ENCODE measurements at regions not wholly inside any gene's neighbourhood (a gene's known extent, or its start where the extent isn't known, plus 50 kb on each side); places are given as distances from the start of the nearest gene placed in this dataset.

- 60% methylated on average over 1 of the region's 3 CpGs for WGBS (ENCODE audit: low lambda C conversion rate)
- H4K20me1 ChIP-seq (ENCODE audit: insufficient read depth), result no peaks in the 10 kb centered on the region
- H3K4me1 ChIP-seq (ENCODE audit: control insufficient read depth in 1 of 2, insufficient read depth in 2 of 2, low read depth in 1 of 2, low read length in 1 of 2), result peaks cover 0 to 3% of the 10 kb centered on the region in 2 experiments; a peak in 1 of 4 replicates
- H3K36me3 ChIP-seq (replicated peaks in 1 of 2; ENCODE audit: control insufficient read depth in 1 of 2, insufficient read depth in 2 of 2, low read length in 1 of 2), result no peaks in the 10 kb centered on the region
- no peak overlapping the region for H3K4me3 ChIP-seq (ENCODE audit: low read depth in 2 of 2, low read length in 1 of 2)
- no peaks in the 10 kb centered on the region for H3F3A ChIP-seq (replicated peaks; ENCODE audit: insufficient read depth)
- no peaks in the 10 kb centered on the region for H3K27me3 ChIP-seq (ENCODE audit: insufficient read depth)
- H3K27ac ChIP-seq (ENCODE audit: low read depth in 2 of 2, low read length in 1 of 2), result no peak overlapping the region
- H3K79me2 ChIP-seq (ENCODE audit: insufficient read depth), result no peaks in the 10 kb centered on the region
- DNase-seq, result no peak
- ChIA-PET CTCF (interaction anchor here (0.9 to 1.1 kb wide), 3 partner anchors 8 to 583 kb away, joined by 3 read pairs; partner anchors contain the start of gene TBX3), POLR2A (no interaction called here)
- H2AFZ ChIP-seq (ENCODE audit: low read depth), result no peak overlapping the region
- H3K4me2 ChIP-seq, result no peak overlapping the region
- no peak overlapping the region for H3K9ac ChIP-seq
- TF ChIP-seq ELF1 (IDR thresholded peaks at IDR 0.05), result no peak
- no peak for TF ChIP-seq EP300 (IDR thresholded peaks at IDR 0.05; ENCODE audit: borderline replicate concordance in 1 of 2, low read depth in 1 of 2, low read length in 1 of 2)
- TF ChIP-seq MAX (IDR thresholded peaks at IDR 0.05; ENCODE audit: low read depth), result no peak
- no peak for TF ChIP-seq RXRA (IDR thresholded peaks at IDR 0.05; ENCODE audit: borderline replicate concordance, low read depth)
- TF ChIP-seq EZH2phosphoT487 (IDR thresholded peaks at IDR 0.05; ENCODE audit: borderline replicate concordance, low read depth), result no peak
- TF ChIP-seq YY1 (IDR thresholded peaks at IDR 0.05; ENCODE audit: low read depth), result no peak
- TF ChIP-seq CHD2 (IDR thresholded peaks at IDR 0.05; ENCODE audit: low read length, partially characterized antibody), result no peak
- TF ChIP-seq MEF2A (IDR thresholded peaks at IDR 0.05; ENCODE audit: borderline replicate concordance, low read depth), result no peak
- TF ChIP-seq SMC3 (IDR thresholded peaks at IDR 0.05; ENCODE audit: low read depth, low read length), result no peak
- TF ChIP-seq POLR2AphosphoS5 (IDR thresholded peaks at IDR 0.05; ENCODE audit: low read depth, low read length), result no peak
- TF ChIP-seq, protein P1, sequence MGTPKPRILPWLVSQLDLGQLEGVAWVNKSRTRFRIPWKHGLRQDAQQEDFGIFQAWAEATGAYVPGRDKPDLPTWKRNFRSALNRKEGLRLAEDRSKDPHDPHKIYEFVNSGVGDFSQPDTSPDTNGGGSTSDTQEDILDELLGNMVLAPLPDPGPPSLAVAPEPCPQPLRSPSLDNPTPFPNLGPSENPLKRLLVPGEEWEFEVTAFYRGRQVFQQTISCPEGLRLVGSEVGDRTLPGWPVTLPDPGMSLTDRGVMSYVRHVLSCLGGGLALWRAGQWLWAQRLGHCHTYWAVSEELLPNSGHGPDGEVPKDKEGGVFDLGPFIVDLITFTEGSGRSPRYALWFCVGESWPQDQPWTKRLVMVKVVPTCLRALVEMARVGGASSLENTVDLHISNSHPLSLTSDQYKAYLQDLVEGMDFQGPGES (IDR thresholded peaks at IDR 0.05; ENCODE audit: low read depth, low read length), result no peak
- TF ChIP-seq, protein P2, sequence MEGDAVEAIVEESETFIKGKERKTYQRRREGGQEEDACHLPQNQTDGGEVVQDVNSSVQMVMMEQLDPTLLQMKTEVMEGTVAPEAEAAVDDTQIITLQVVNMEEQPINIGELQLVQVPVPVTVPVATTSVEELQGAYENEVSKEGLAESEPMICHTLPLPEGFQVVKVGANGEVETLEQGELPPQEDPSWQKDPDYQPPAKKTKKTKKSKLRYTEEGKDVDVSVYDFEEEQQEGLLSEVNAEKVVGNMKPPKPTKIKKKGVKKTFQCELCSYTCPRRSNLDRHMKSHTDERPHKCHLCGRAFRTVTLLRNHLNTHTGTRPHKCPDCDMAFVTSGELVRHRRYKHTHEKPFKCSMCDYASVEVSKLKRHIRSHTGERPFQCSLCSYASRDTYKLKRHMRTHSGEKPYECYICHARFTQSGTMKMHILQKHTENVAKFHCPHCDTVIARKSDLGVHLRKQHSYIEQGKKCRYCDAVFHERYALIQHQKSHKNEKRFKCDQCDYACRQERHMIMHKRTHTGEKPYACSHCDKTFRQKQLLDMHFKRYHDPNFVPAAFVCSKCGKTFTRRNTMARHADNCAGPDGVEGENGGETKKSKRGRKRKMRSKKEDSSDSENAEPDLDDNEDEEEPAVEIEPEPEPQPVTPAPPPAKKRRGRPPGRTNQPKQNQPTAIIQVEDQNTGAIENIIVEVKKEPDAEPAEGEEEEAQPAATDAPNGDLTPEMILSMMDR (IDR thresholded peaks at IDR 0.05), result no peak
- no peak for TF ChIP-seq TEAD4 (IDR thresholded peaks at IDR 0.05; ENCODE audit: borderline replicate concordance, insufficient read depth)
- TF ChIP-seq RCOR1 (IDR thresholded peaks at IDR 0.05; ENCODE audit: low read length), result no peak
- no peak for TF ChIP-seq GABPA (IDR thresholded peaks at IDR 0.05; ENCODE audit: low read depth)
- TF ChIP-seq REST (IDR thresholded peaks at IDR 0.05; ENCODE audit: low read depth, low read length), result no peak
- no peak for TF ChIP-seq GATA2 (CRISPR knock-in tag; IDR thresholded peaks at IDR 0.05)
- no peaks in the 10 kb centered on the region for H3K9me3 ChIP-seq
- no peaks in the 10 kb centered on the region for H3K9me2 ChIP-seq
These were observed 583.5 kb upstream of the TBX3 start for GRCh38 chr12:115267464-115267863.

All from SK-N-SH (cell line).